ENCODE measurements at regions not wholly inside any gene's neighbourhood (a gene's known extent, or its start where the extent isn't known, plus 50 kb on each side); places are given as distances from the start of the nearest gene placed in this dataset.
"Not testable (repeated sequence)": the region's sequence is repeated elsewhere in the genome, so short reads cannot be mapped to it uniquely, and the experiment has no call there.

- in situ Hi-C loops (cut with HindIII; ENCODE audit: low sequenced_read_pairs), result no loop called here
Measured at GRCh38 chr2:149894226-149894625, 306.7 kb upstream of the MMADHC start.

GRCh38 chr2:149892563-149892962, 305.0 kb upstream of the MMADHC start:
- in situ Hi-C loops (cut with HindIII; ENCODE audit: low sequenced_read_pairs), result no loop called here

GRCh38 chr2:149885946-149886345, 298.4 kb upstream of the MMADHC start:
- in situ Hi-C loops (cut with HindIII; ENCODE audit: low sequenced_read_pairs), result no loop called here

GRCh38 chr2:149885468-149885867, 297.9 kb upstream of the MMADHC start:
- in situ Hi-C loops (cut with HindIII; ENCODE audit: low sequenced_read_pairs), result no loop called here

GRCh38 chr2:149884871-149885270, 297.3 kb upstream of the MMADHC start:
- in situ Hi-C loops (cut with HindIII; ENCODE audit: low sequenced_read_pairs), result no loop called here

- in situ Hi-C loops (cut with HindIII; ENCODE audit: low sequenced_read_pairs), result no loop called here
Measured at GRCh38 chr2:149877913-149878312, 290.3 kb upstream of the MMADHC start.

GRCh38 chr2:149877074-149877473, 289.5 kb upstream of the MMADHC start:
- in situ Hi-C loops (cut with HindIII; ENCODE audit: low sequenced_read_pairs), result no loop called here

GRCh38 chr2:149873936-149874335, 286.4 kb upstream of the MMADHC start:
- in situ Hi-C loops (cut with HindIII; ENCODE audit: low sequenced_read_pairs), result no loop called here

- in situ Hi-C loops (cut with HindIII; ENCODE audit: low sequenced_read_pairs), result no loop called here
Measured at GRCh38 chr2:149872638-149873150, 285.1 kb upstream of the MMADHC start.

GRCh38 chr2:149872041-149872440, 284.5 kb upstream of the MMADHC start:
- in situ Hi-C loops (cut with HindIII; ENCODE audit: low sequenced_read_pairs), result no loop called here

- in situ Hi-C loops (cut with HindIII; ENCODE audit: low sequenced_read_pairs), result no loop called here
Measured at GRCh38 chr2:149871091-149871885, 283.7 kb upstream of the MMADHC start.

- in situ Hi-C loops (cut with HindIII; ENCODE audit: low sequenced_read_pairs), result no loop called here
Measured at GRCh38 chr2:149863227-149863626, 275.7 kb upstream of the MMADHC start.

- in situ Hi-C loops (cut with HindIII; ENCODE audit: low sequenced_read_pairs), result no loop called here
Measured at GRCh38 chr2:149861034-149861433, 273.5 kb upstream of the MMADHC start.

GRCh38 chr2:149860276-149860921, 272.8 kb upstream of the MMADHC start:
- in situ Hi-C loops (cut with HindIII; ENCODE audit: low sequenced_read_pairs), result no loop called here

GRCh38 chr2:149858901-149859634, 271.5 kb upstream of the MMADHC start:
- in situ Hi-C loops (cut with HindIII; ENCODE audit: low sequenced_read_pairs), result no loop called here

GRCh38 chr2:149858216-149858615, 270.6 kb upstream of the MMADHC start:
- in situ Hi-C loops (cut with HindIII; ENCODE audit: low sequenced_read_pairs), result no loop called here

- in situ Hi-C loops (cut with HindIII; ENCODE audit: low sequenced_read_pairs), result no loop called here
Measured at GRCh38 chr2:149857344-149857743, 269.8 kb upstream of the MMADHC start.

GRCh38 chr2:149855859-149856258, 268.3 kb upstream of the MMADHC start:
- in situ Hi-C loops (cut with HindIII; ENCODE audit: low sequenced_read_pairs), result not testable (repeated sequence)

- in situ Hi-C loops (cut with HindIII; ENCODE audit: low sequenced_read_pairs), result no loop called here
Measured at GRCh38 chr2:149849591-149849990, 262.0 kb upstream of the MMADHC start.

GRCh38 chr2:149849136-149849535, 261.6 kb upstream of the MMADHC start:
- in situ Hi-C loops (cut with HindIII; ENCODE audit: low sequenced_read_pairs), result no loop called here

GRCh38 chr2:149841396-149841795, 253.8 kb upstream of the MMADHC start:
- in situ Hi-C loops (cut with HindIII; ENCODE audit: low sequenced_read_pairs), result no loop called here

- in situ Hi-C loops (cut with HindIII; ENCODE audit: low sequenced_read_pairs), result no loop called here
Measured at GRCh38 chr2:149832324-149832723, 244.7 kb upstream of the MMADHC start.
